IMR-90 (cell line): ENCODE measurements at regions not wholly inside any gene's neighbourhood (a gene's known extent, or its start where the extent isn't known, plus 50 kb on each side); places are given as distances from the start of the nearest gene placed in this dataset.

Experiments
- ATAC-seq: fragments of 200-7000 bp; cut with Tn5 transposase; 2 replicates; pipeline ENCODE4 v1.9.1; 2020; ENCODE audit warnings: low read depth, mild to moderate bottlenecking, moderate library complexity
- BruUV-seq: library from RNA; stranded (reverse); fragments of 400-500 nt; replicated peaks from 2 replicates; lab custom pipeline; 2021; lab: Mats Ljungman, UMichigan
- CTCF ChIA-PET: fragments of 300-600 bp; formaldehyde crosslinking; extraction: SDS; loops from one replicate; lab custom pipeline; 2021; ENCODE audit warnings: antibody characterized with exemption; lab: Yijun Ruan, JAX
- POLR2A ChIA-PET: fragments of 300-600 bp; sonication (Branson Sonifier 250); formaldehyde crosslinking; loops from one replicate; lab custom pipeline; 2022; ENCODE audit warnings: antibody characterized with exemption; ENCODE audit not compliant: unreplicated experiment; lab: Charles Lee
- DNase-seq: peaks from one replicate; pipeline ENCODE4 v3.0.0; 2013
- H2AFZ ChIP-seq: replicated peaks from 2 replicates; pipeline ENCODE3; 2013; ENCODE audit warnings: low read length, mild to moderate bottlenecking; ENCODE audit not compliant: poor library complexity
- H2AK5ac ChIP-seq: 2 replicates; pipeline ENCODE4 v1.6.1; 2013; ENCODE audit warnings: low read depth, low read length, inconsistent platforms
- H2AK9ac ChIP-seq: replicated peaks from 2 replicates; pipeline ENCODE3; 2013; ENCODE audit warnings: mild to moderate bottlenecking, low read depth, low read length, moderate library complexity; ENCODE audit not compliant: poor library complexity
- H2BK120ac ChIP-seq: 2 replicates; pipeline ENCODE4 v1.6.1; 2013; ENCODE audit warnings: low read depth, low read length, inconsistent platforms
- H2BK15ac ChIP-seq: 3 replicates; pipeline ENCODE4 v1.6.1; 2013; ENCODE audit warnings: low read depth, low read length, inconsistent platforms
- H2BK20ac ChIP-seq: 2 replicates; pipeline ENCODE4 v1.6.1; 2013; ENCODE audit warnings: low read depth, mild to moderate bottlenecking, inconsistent platforms, low read length, moderate library complexity
- H2BK5ac ChIP-seq: 2 replicates; pipeline ENCODE4 v1.6.1; 2013; ENCODE audit warnings: mild to moderate bottlenecking, low read depth, low read length, inconsistent platforms; ENCODE audit not compliant: poor library complexity, severe bottlenecking
- H3K14ac ChIP-seq: replicated peaks from 2 replicates; pipeline ENCODE4 v1.6.1; 2013; ENCODE audit warnings: low read depth, low read length, inconsistent platforms
- H3K18ac ChIP-seq: 2 replicates; pipeline ENCODE4 v1.6.1; 2013; ENCODE audit warnings: low read depth, low read length, control low read depth
- H3K23ac ChIP-seq: 2 replicates; pipeline ENCODE4 v1.6.1; 2013; ENCODE audit warnings: low read depth, low read length, inconsistent platforms
- H3K27ac ChIP-seq: 2 replicates; pipeline ENCODE4 v1.5.1; 2013; ENCODE audit warnings: mild to moderate bottlenecking, control low read depth, low read length; ENCODE audit not compliant: insufficient read depth
- H3K27me3 ChIP-seq: 2 replicates; pipeline ENCODE4 v1.6.1; 2013; ENCODE audit warnings: low read length; ENCODE audit not compliant: control insufficient read depth, insufficient read depth
- H3K36me3 ChIP-seq: 2 replicates; pipeline ENCODE4 v1.6.1; 2013; ENCODE audit warnings: low read length, mixed read lengths; ENCODE audit not compliant: control insufficient read depth, insufficient read depth
- H3K4ac ChIP-seq: 2 replicates; pipeline ENCODE4 v1.6.1; 2013; ENCODE audit warnings: low read depth, low read length, inconsistent platforms
- H3K4me1 ChIP-seq: 2 replicates; pipeline ENCODE4 v1.6.1; 2013; ENCODE audit warnings: low read length, mixed read lengths; ENCODE audit not compliant: control insufficient read depth, insufficient read depth
- H3K4me2 ChIP-seq: 2 replicates; pipeline ENCODE4 v1.6.1; 2013; ENCODE audit warnings: low read depth, mild to moderate bottlenecking, control low read depth, low read length, moderate library complexity
- H3K4me3 ChIP-seq: 2 replicates; pipeline ENCODE4 v1.5.1; 2013; ENCODE audit warnings: low read depth, mild to moderate bottlenecking, control low read depth, low read length, moderate library complexity; ENCODE audit not compliant: insufficient read depth
- H3K56ac ChIP-seq: 2 replicates; pipeline ENCODE4 v1.6.1; 2013; ENCODE audit warnings: low read length, inconsistent platforms; ENCODE audit not compliant: insufficient read depth; ENCODE audit errors: extremely low read depth
- H3K79me1 ChIP-seq, 2 experiments: 2 replicates each; pipeline ENCODE4 v1.6.1; 2013; ENCODE audit warnings: low read length in 2 of 2, inconsistent platforms in 1 of 2, low read depth in 1 of 2
- H3K9ac ChIP-seq: 2 replicates; pipeline ENCODE4 v1.6.1; 2013; ENCODE audit warnings: low read depth, low read length, control low read depth
- H3K9me1 ChIP-seq: 2 replicates; pipeline ENCODE4 v1.6.1; 2013; ENCODE audit warnings: low read length, inconsistent platforms; ENCODE audit not compliant: insufficient read depth
- H3K9me3 ChIP-seq: 2 replicates; pipeline ENCODE4 v1.6.1; 2013; ENCODE audit warnings: low read length; ENCODE audit not compliant: control insufficient read depth, insufficient read depth
- H4K20me1 ChIP-seq: 2 replicates; pipeline ENCODE4 v1.6.1; 2013; ENCODE audit warnings: low read length, inconsistent platforms; ENCODE audit not compliant: insufficient read depth
- H4K5ac ChIP-seq: 2 replicates; pipeline ENCODE4 v1.6.1; 2013; ENCODE audit warnings: mild to moderate bottlenecking, low read depth, low read length, control low read depth
- H4K8ac ChIP-seq, 2 experiments: 2 replicates each; pipeline ENCODE4 v1.6.1; 2013; ENCODE audit warnings: low read depth in 2 of 2, low read length in 2 of 2, control low read depth in 1 of 2, inconsistent platforms in 1 of 2
- H4K91ac ChIP-seq: 2 replicates; pipeline ENCODE4 v1.6.1; 2013; ENCODE audit warnings: low read depth, low read length, inconsistent platforms; ENCODE audit not compliant: insufficient read depth
- BHLHE40 ChIP-seq: fragments of 150-350 bp; IDR thresholded peaks from 2 replicates; pipeline ENCODE4 v1.6.1; 2016; ENCODE audit warnings: mild to moderate bottlenecking, low read depth, low read length
- CEBPB ChIP-seq: IDR thresholded peaks from 2 replicates; pipeline ENCODE4 v1.6.1; 2012; ENCODE audit warnings: low read depth, low read length, improper control_type of control experiment
- CHD1 ChIP-seq: IDR thresholded peaks from 2 replicates; pipeline ENCODE4 v1.6.1; 2012; ENCODE audit warnings: low read depth, low read length, improper control_type of control experiment
- RAD21 ChIP-seq: IDR thresholded peaks from 2 replicates; pipeline ENCODE4 v1.6.1; 2012; ENCODE audit warnings: low read length, improper control_type of control experiment
- RCOR1 ChIP-seq: IDR thresholded peaks from 2 replicates; pipeline ENCODE4 v1.6.1; 2012; ENCODE audit warnings: mild to moderate bottlenecking, low read length, improper control_type of control experiment; ENCODE audit not compliant: insufficient replicate concordance
- RFX5 ChIP-seq: IDR thresholded peaks from 2 replicates; pipeline ENCODE4 v1.8.0; 2012; ENCODE audit warnings: low read depth, mild to moderate bottlenecking, low read length, moderate library complexity
- SMC3 ChIP-seq: fragments of 150-350 bp; IDR thresholded peaks from 2 replicates; pipeline ENCODE4 v1.6.1; 2016; ENCODE audit warnings: low read depth, mild to moderate bottlenecking, antibody characterized with exemption, low read length, moderate library complexity
- USF2 ChIP-seq: fragments of 150-350 bp; IDR thresholded peaks from 2 replicates; pipeline ENCODE4 v1.6.1; 2017; ENCODE audit warnings: mild to moderate bottlenecking, antibody characterized with exemption, low read length, low read depth
- WGBS, 2 experiments: methylation state at CpG; one replicate each; pipeline versions ENCODE4 v1.1.5 to v1.1.7; 2013; ENCODE audit warnings: missing lambda C conversion rate in 2 of 2; ENCODE audit not compliant: insufficient read length in 1 of 2; ENCODE audit errors: extremely low coverage in 2 of 2; 5-methylcytosine and 5-hydroxymethylcytosine counted together
- dilution Hi-C: fragments of 300-500 bp; cut with HindIII; formaldehyde crosslinking; loops from one replicate; pipeline ENCODE4 v1.14.3; 2018; ENCODE audit warnings: low sequenced_read_pairs; ENCODE audit not compliant: unreplicated experiment
- in situ Hi-C: fragments of 300-500 bp; cut with MboI; formaldehyde crosslinking; loops from 3 replicates; pipeline ENCODE4 v1.14.3; 2019; ENCODE audit warnings: low sequenced_read_pairs, inconsistent platforms, mixed read lengths
- intact Hi-C: fragments of 100-400 bp; cut with micrococcal nuclease; formaldehyde crosslinking; loops from 2 replicates; pipeline ENCODE4 v1.10.0; 2022

- no peak overlapping the region for H3K4me3 ChIP-seq
- DNase-seq (no peak), ATAC-seq (no peak)
- no peak overlapping the region for H2BK5ac ChIP-seq
- H2BK120ac ChIP-seq, result no peak overlapping the region
- H3K18ac ChIP-seq, result no peak overlapping the region
- H3K79me1 ChIP-seq, result no peaks in the 10 kb centered on the region
- no peaks in the 10 kb centered on the region for H3K36me3 ChIP-seq
- H3K4ac ChIP-seq, result no peak overlapping the region
- no peak overlapping the region for H3K27ac ChIP-seq
- H3K23ac ChIP-seq, result no peak overlapping the region
- intact Hi-C loops, result no loop called here
- no peak overlapping the region for H2AK5ac ChIP-seq
- H2BK20ac ChIP-seq, result no peak overlapping the region
- no peaks in the 10 kb centered on the region for H4K20me1 ChIP-seq
- no peaks in the 10 kb centered on the region for H3K27me3 ChIP-seq
- no peak overlapping the region for H4K91ac ChIP-seq
- H2BK15ac ChIP-seq, result no peak overlapping the region
- dilution Hi-C loops, result no loop called here
- no peaks in the 10 kb centered on the region; the same call in 1 of the 2 replicates for H3K4me1 ChIP-seq
- WGBS, 2 experiments, result no CpG with 5 or more reads among the region's 1 CpG
- TF ChIP-seq RFX5 (no peak), BHLHE40 (no peak), RAD21 (no peak), RCOR1 (no peak), USF2 (no peak), CHD1 (no peak), SMC3 (no peak), CEBPB (no peak)
- ChIA-PET CTCF (no interaction called here), POLR2A (no interaction called here)
- no peak overlapping the region for H4K8ac ChIP-seq
- no peak overlapping the region for H3K9ac ChIP-seq
- H2AK9ac ChIP-seq, result no peak overlapping the region
- H4K5ac ChIP-seq, result no peak overlapping the region
- H3K9me3 ChIP-seq, result no peaks in the 10 kb centered on the region
- no peak overlapping the region for H3K4me2 ChIP-seq
- H3K56ac ChIP-seq, result no peak overlapping the region
- H2AFZ ChIP-seq, result no peak overlapping the region
- in situ Hi-C loops, result no loop called here
- H3K14ac ChIP-seq, result no peak overlapping the region
- H3K9me1 ChIP-seq, result no peaks in the 10 kb centered on the region
- BruUV-seq, result no TSS peak
Observed at GRCh38 chr5:68685863-68686262, 408.0 kb upstream of the SLC30A5 start.
